ENCODE measurements at regions not wholly inside any gene's neighbourhood (a gene's known extent, or its start where the extent isn't known, plus 50 kb on each side); places are given as distances from the start of the nearest gene placed in this dataset.

- no peak overlapping the region for H4K8ac ChIP-seq (ENCODE audit: low read depth, low read length)
- H2BK5ac ChIP-seq (ENCODE audit: low read length): no peak overlapping the region
- no peaks in the 10 kb centered on the region for H3K36me3 ChIP-seq (replicated peaks in 1 of 2; ENCODE audit: control insufficient read depth in 2 of 2, insufficient read depth in 2 of 2, low read length in 2 of 2)
These were observed 226.7 kb downstream of the RFC3 start for GRCh38 chr13:34044660-34045080.

GRCh38 chr13:34046457-34046856 is 228.5 kb downstream of the RFC3 start:
- no peak overlapping the region for H3K27ac ChIP-seq (replicated peaks; ENCODE audit: low read length)
- no peaks in the 10 kb centered on the region for H3K27me3 ChIP-seq (ENCODE audit: control insufficient read depth in 3 of 3, insufficient read depth in 3 of 3, low read depth in 1 of 3, low read length in 3 of 3)
- H4K91ac ChIP-seq (ENCODE audit: low read depth, low read length, poor library complexity): no peak overlapping the region
- H3K23ac ChIP-seq (ENCODE audit: low read depth, low read length, poor library complexity): no peak overlapping the region
- no peak overlapping the region for H3K4ac ChIP-seq (ENCODE audit: low read length)
- DNase-seq (ENCODE audit: low spot score): no peak
- H3K18ac ChIP-seq (ENCODE audit: low read length): no peak overlapping the region
- no peak overlapping the region for H2BK12ac ChIP-seq (ENCODE audit: low read length)
- H2BK5ac ChIP-seq (ENCODE audit: low read length): no peak overlapping the region
- no peak overlapping the region for H4K8ac ChIP-seq (ENCODE audit: low read depth, low read length)
- no peak overlapping the region for H2BK120ac ChIP-seq (ENCODE audit: low read depth, low read length)
- no peak overlapping the region for H2AFZ ChIP-seq (ENCODE audit: low read length)
- no peak overlapping the region for H3K4me2 ChIP-seq (ENCODE audit: insufficient read depth, low read length, poor library complexity, severe bottlenecking)
- H3K36me3 ChIP-seq (replicated peaks in 1 of 2; ENCODE audit: control insufficient read depth in 2 of 2, insufficient read depth in 2 of 2, low read length in 2 of 2): no peaks in the 10 kb centered on the region
- H3K79me1 ChIP-seq (ENCODE audit: low read depth, low read length): no peaks in the 10 kb centered on the region
- H3K9ac ChIP-seq (ENCODE audit: low read depth, low read length, poor library complexity): no peak overlapping the region
- no peak overlapping the region for H2BK15ac ChIP-seq (ENCODE audit: low read length)
- WGBS, 2 donors (ENCODE audit: extremely low coverage in 2 of 2, insufficient read length in 2 of 2, insufficient replicate concordance in 1 of 2): no CpG with 5 or more reads among the region's 5 CpGs
- no peak overlapping the region for H2AK5ac ChIP-seq (ENCODE audit: low read depth, low read length)
- no peak overlapping the region for H3K4me3 ChIP-seq (ENCODE audit: low read length in 2 of 2)
- no peaks in the 10 kb centered on the region for H3K9me3 ChIP-seq (replicated peaks in 1 of 2; ENCODE audit: control insufficient read depth in 2 of 2, insufficient read depth in 1 of 2, low read depth in 1 of 2, low read length in 2 of 2)
- no peak overlapping the region for H3K14ac ChIP-seq (ENCODE audit: low read length)
- H3K4me1 ChIP-seq (ENCODE audit: control insufficient read depth in 2 of 2, insufficient read depth in 1 of 2, low read depth in 1 of 2, low read length in 2 of 2): no peaks in the 10 kb centered on the region

More at GRCh38 chr13:34044660-34045080, 226.7 kb downstream of the RFC3 start:
- DNase-seq (ENCODE audit: low spot score): no peak
- no peak overlapping the region for H3K9ac ChIP-seq (ENCODE audit: low read depth, low read length, poor library complexity)
- H3K4me1 ChIP-seq (ENCODE audit: control insufficient read depth in 2 of 2, insufficient read depth in 1 of 2, low read depth in 1 of 2, low read length in 2 of 2): no peaks in the 10 kb centered on the region
- no peak overlapping the region for H3K14ac ChIP-seq (ENCODE audit: low read length)
- H2AFZ ChIP-seq (ENCODE audit: low read length): no peak overlapping the region
- H3K27me3 ChIP-seq (ENCODE audit: control insufficient read depth in 3 of 3, insufficient read depth in 3 of 3, low read depth in 1 of 3, low read length in 3 of 3): no peaks in the 10 kb centered on the region
- no peaks in the 10 kb centered on the region for H3K9me3 ChIP-seq (replicated peaks in 1 of 2; ENCODE audit: control insufficient read depth in 2 of 2, insufficient read depth in 1 of 2, low read depth in 1 of 2, low read length in 2 of 2)
- no peak overlapping the region for H4K91ac ChIP-seq (ENCODE audit: low read depth, low read length, poor library complexity)
- no peak overlapping the region for H3K4me3 ChIP-seq (ENCODE audit: low read length in 2 of 2)
- H3K23ac ChIP-seq (ENCODE audit: low read depth, low read length, poor library complexity): no peak overlapping the region
- H3K4me2 ChIP-seq (ENCODE audit: insufficient read depth, low read length, poor library complexity, severe bottlenecking): no peak overlapping the region
- H2BK120ac ChIP-seq (ENCODE audit: low read depth, low read length): no peak overlapping the region
- H3K4ac ChIP-seq (ENCODE audit: low read length): no peak overlapping the region
- no peak overlapping the region for H3K27ac ChIP-seq (replicated peaks; ENCODE audit: low read length)
- H2AK5ac ChIP-seq (ENCODE audit: low read depth, low read length): no peak overlapping the region
- H2BK15ac ChIP-seq (ENCODE audit: low read length): no peak overlapping the region
- no peak overlapping the region for H2BK12ac ChIP-seq (ENCODE audit: low read length)
- no peaks in the 10 kb centered on the region for H3K79me1 ChIP-seq (ENCODE audit: low read depth, low read length)
- no peak overlapping the region for H3K18ac ChIP-seq (ENCODE audit: low read length)

- no CpG with 5 or more reads among the region's 2 CpGs for WGBS, 2 donors (ENCODE audit: extremely low coverage in 2 of 2, insufficient read length in 2 of 2, insufficient replicate concordance in 1 of 2)
These were observed 230.7 kb downstream of the RFC3 start for GRCh38 chr13:34048652-34049051.

GRCh38 chr13:34056733-34057258 is 238.8 kb downstream of the RFC3 start:
- H3K79me1 ChIP-seq (ENCODE audit: low read depth, low read length): no peaks in the 10 kb centered on the region
- H3K4me1 ChIP-seq (ENCODE audit: control insufficient read depth in 2 of 2, insufficient read depth in 1 of 2, low read depth in 1 of 2, low read length in 2 of 2): peaks cover 1 to 3% of the 10 kb centered on the region in 2 donors
- no peaks in the 10 kb centered on the region for H3K36me3 ChIP-seq (replicated peaks in 1 of 2; ENCODE audit: control insufficient read depth in 2 of 2, insufficient read depth in 2 of 2, low read length in 2 of 2)
- no peak overlapping the region for H3K4ac ChIP-seq (ENCODE audit: low read length)
- no peak overlapping the region for H4K8ac ChIP-seq (ENCODE audit: low read depth, low read length)
- no peak overlapping the region for H3K14ac ChIP-seq (ENCODE audit: low read length)
- no peak overlapping the region for H3K4me2 ChIP-seq (ENCODE audit: insufficient read depth, low read length, poor library complexity, severe bottlenecking)
- H3K18ac ChIP-seq (ENCODE audit: low read length): no peak overlapping the region
- no peaks in the 10 kb centered on the region for H3K9me3 ChIP-seq (replicated peaks in 1 of 2; ENCODE audit: control insufficient read depth in 2 of 2, insufficient read depth in 1 of 2, low read depth in 1 of 2, low read length in 2 of 2)
- no peaks in the 10 kb centered on the region for H3K27me3 ChIP-seq (ENCODE audit: control insufficient read depth in 3 of 3, insufficient read depth in 3 of 3, low read depth in 1 of 3, low read length in 3 of 3)
- no peak overlapping the region for H3K23ac ChIP-seq (ENCODE audit: low read depth, low read length, poor library complexity)
- H3K9ac ChIP-seq (ENCODE audit: low read depth, low read length, poor library complexity): no peak overlapping the region
- H2BK5ac ChIP-seq (ENCODE audit: low read length): no peak overlapping the region
- no peak overlapping the region for H2BK120ac ChIP-seq (ENCODE audit: low read depth, low read length)
- no CpG with 5 or more reads among the region's 1 CpG for WGBS, 2 donors (ENCODE audit: extremely low coverage in 2 of 2, insufficient read length in 2 of 2, insufficient replicate concordance in 1 of 2)
- no peak for DNase-seq (ENCODE audit: low spot score)
- no peak overlapping the region for H2BK15ac ChIP-seq (ENCODE audit: low read length)
- no peak overlapping the region for H4K91ac ChIP-seq (ENCODE audit: low read depth, low read length, poor library complexity)
- H2AFZ ChIP-seq (ENCODE audit: low read length): peak overlapping the region; percentile 28
- H3K27ac ChIP-seq (replicated peaks; ENCODE audit: low read length): no peak overlapping the region
- H3K4me3 ChIP-seq (ENCODE audit: low read length in 2 of 2): no peak overlapping the region
- H2BK12ac ChIP-seq (ENCODE audit: low read length): no peak overlapping the region
- H2AK5ac ChIP-seq (ENCODE audit: low read depth, low read length): no peak overlapping the region

More at GRCh38 chr13:34048652-34049051, 230.7 kb downstream of the RFC3 start:
- no peak overlapping the region for H2AFZ ChIP-seq (ENCODE audit: low read length)
- no peak overlapping the region for H2BK12ac ChIP-seq (ENCODE audit: low read length)
- no peaks in the 10 kb centered on the region for H3K79me1 ChIP-seq (ENCODE audit: low read depth, low read length)
- no peaks in the 10 kb centered on the region for H3K4me1 ChIP-seq (ENCODE audit: control insufficient read depth in 2 of 2, insufficient read depth in 1 of 2, low read depth in 1 of 2, low read length in 2 of 2)
- no peak overlapping the region for H3K23ac ChIP-seq (ENCODE audit: low read depth, low read length, poor library complexity)
- no peak overlapping the region for H3K4me2 ChIP-seq (ENCODE audit: insufficient read depth, low read length, poor library complexity, severe bottlenecking)
- no peak overlapping the region for H2AK5ac ChIP-seq (ENCODE audit: low read depth, low read length)
- no peak overlapping the region for H3K9ac ChIP-seq (ENCODE audit: low read depth, low read length, poor library complexity)
- H3K18ac ChIP-seq (ENCODE audit: low read length): no peak overlapping the region
- no peak overlapping the region for H3K14ac ChIP-seq (ENCODE audit: low read length)
- H3K36me3 ChIP-seq (replicated peaks in 1 of 2; ENCODE audit: control insufficient read depth in 2 of 2, insufficient read depth in 2 of 2, low read length in 2 of 2): no peaks in the 10 kb centered on the region
- no peak overlapping the region for H4K91ac ChIP-seq (ENCODE audit: low read depth, low read length, poor library complexity)
- no peak overlapping the region for H3K4me3 ChIP-seq (ENCODE audit: low read length in 2 of 2)
- H2BK15ac ChIP-seq (ENCODE audit: low read length): no peak overlapping the region
- no peak overlapping the region for H4K8ac ChIP-seq (ENCODE audit: low read depth, low read length)
- no peaks in the 10 kb centered on the region for H3K27me3 ChIP-seq (ENCODE audit: control insufficient read depth in 3 of 3, insufficient read depth in 3 of 3, low read depth in 1 of 3, low read length in 3 of 3)
- H3K27ac ChIP-seq (replicated peaks; ENCODE audit: low read length): no peak overlapping the region
- H3K9me3 ChIP-seq (replicated peaks in 1 of 2; ENCODE audit: control insufficient read depth in 2 of 2, insufficient read depth in 1 of 2, low read depth in 1 of 2, low read length in 2 of 2): no peaks in the 10 kb centered on the region
- H2BK5ac ChIP-seq (ENCODE audit: low read length): no peak overlapping the region
- no peak overlapping the region for H2BK120ac ChIP-seq (ENCODE audit: low read depth, low read length)
- no peak overlapping the region for H3K4ac ChIP-seq (ENCODE audit: low read length)
- DNase-seq (ENCODE audit: low spot score): no peak

All from neuronal stem cell (in vitro differentiated cells).